ENCODE measurements at regions not wholly inside any gene's neighbourhood (a gene's known extent, or its start where the extent isn't known, plus 50 kb on each side); places are given as distances from the start of the nearest gene placed in this dataset.

GRCh38 chr13:54682184-54682583 lies 1653.6 kb downstream of the OLFM4 start:
- H3K27ac Mint-ChIP-seq = no peak overlapping the region
- no peaks in the 10 kb centered on the region for H3K27me3 Mint-ChIP-seq (ENCODE audit: low read depth, poor library complexity)
- no peak for DNase-seq
- H3K4me1 Mint-ChIP-seq = no peaks in the 10 kb centered on the region
- peaks cover 7% of the 10 kb centered on the region for H3K36me3 Mint-ChIP-seq (ENCODE audit: low read depth)
- H3K9me3 Mint-ChIP-seq = peaks cover 20% of the 10 kb centered on the region
- TF ChIP-seq CTCF (IDR thresholded peaks at IDR 0.05) = no peak
- no peak overlapping the region for H3K4me3 Mint-ChIP-seq

GRCh38 chr13:54687173-54687572 lies 1658.6 kb downstream of the OLFM4 start:
- Mint-ChIP-seq H3K4me3 (no peak overlapping the region), H3K9me3 (peaks cover 7% of the 10 kb centered on the region), H3K27me3 (ENCODE audit: low read depth, poor library complexity) (no peaks in the 10 kb centered on the region), H3K36me3 (ENCODE audit: low read depth) (peaks cover 7% of the 10 kb centered on the region), H3K4me1 (no peaks in the 10 kb centered on the region), H3K27ac (no peak overlapping the region)
- DNase-seq = no peak
- no peak for TF ChIP-seq CTCF (IDR thresholded peaks at IDR 0.05)

GRCh38 chr13:54699831-54700230 lies 1671.2 kb downstream of the OLFM4 start:
- TF ChIP-seq CTCF (IDR thresholded peaks at IDR 0.05) = no peak
- no peak for DNase-seq
- peaks cover 17% of the 10 kb centered on the region for H3K9me3 Mint-ChIP-seq
- H3K27ac Mint-ChIP-seq = no peak overlapping the region
- no peaks in the 10 kb centered on the region for H3K4me1 Mint-ChIP-seq
- H3K27me3 Mint-ChIP-seq (ENCODE audit: low read depth, poor library complexity) = no peaks in the 10 kb centered on the region
- H3K36me3 Mint-ChIP-seq (ENCODE audit: low read depth) = peaks cover 5% of the 10 kb centered on the region
- H3K4me3 Mint-ChIP-seq = no peak overlapping the region

- DNase-seq = no peak
- Mint-ChIP-seq H3K9me3 (peaks cover 20% of the 10 kb centered on the region), H3K4me1 (peaks cover 6% of the 10 kb centered on the region), H3K4me3 (no peak overlapping the region), H3K27me3 (ENCODE audit: low read depth, poor library complexity) (no peaks in the 10 kb centered on the region), H3K36me3 (ENCODE audit: low read depth) (peaks cover 5% of the 10 kb centered on the region), H3K27ac (peak overlapping the region; percentile 15)
- TF ChIP-seq CTCF (IDR thresholded peaks at IDR 0.05) = no peak
Measured at GRCh38 chr13:54705738-54706137, 1677.1 kb downstream of the OLFM4 start.

GRCh38 chr13:54706336-54706735 lies 1677.7 kb downstream of the OLFM4 start:
- Mint-ChIP-seq H3K4me1 (peaks cover 6% of the 10 kb centered on the region), H3K4me3 (no peak overlapping the region), H3K27me3 (ENCODE audit: low read depth, poor library complexity) (no peaks in the 10 kb centered on the region), H3K27ac (no peak overlapping the region), H3K9me3 (peaks cover 20% of the 10 kb centered on the region), H3K36me3 (ENCODE audit: low read depth) (peaks cover under 1% of the 10 kb centered on the region)
- no peak for DNase-seq
- no peak for TF ChIP-seq CTCF (IDR thresholded peaks at IDR 0.05)

- Mint-ChIP-seq H3K27me3 (ENCODE audit: low read depth, poor library complexity) (no peaks in the 10 kb centered on the region), H3K9me3 (peaks cover 26% of the 10 kb centered on the region), H3K4me3 (no peak overlapping the region), H3K36me3 (ENCODE audit: low read depth) (no peaks in the 10 kb centered on the region), H3K4me1 (peaks cover 6% of the 10 kb centered on the region), H3K27ac (no peak overlapping the region)
- no peak for DNase-seq
- TF ChIP-seq CTCF (IDR thresholded peaks at IDR 0.05) = no peak
Measured at GRCh38 chr13:54709546-54709945, 1680.9 kb downstream of the OLFM4 start.
